PFSK-1 (cell line): ENCODE measurements at regions not wholly inside any gene's neighbourhood (a gene's known extent, or its start where the extent isn't known, plus 50 kb on each side); places are given as distances from the start of the nearest gene placed in this dataset.

Source experiments
- FOXP2 ChIP-seq: optimal IDR thresholded peaks from 2 replicates; pipeline ENCODE3; 2011; ENCODE audit warnings: borderline replicate concordance, control low read depth, inconsistent platforms; ENCODE audit not compliant: insufficient read depth; ENCODE audit errors: extremely low read length, extremely low read depth
- POLR2AphosphoS5 ChIP-seq: IDR thresholded peaks from 2 replicates; pipeline ENCODE4 v1.6.1; 2012; ENCODE audit warnings: low read depth, mild to moderate bottlenecking, control low read depth, low read length, moderate library complexity
- REST ChIP-seq, 2 experiments: IDR thresholded peaks; 2 replicates each; pipeline versions ENCODE4 v1.6.1 to v1.8.0; 2011 to 2012; ENCODE audit warnings: low read depth in 2 of 2, low read length in 2 of 2, control low read depth in 1 of 2, inconsistent platforms in 1 of 2, mild to moderate bottlenecking in 1 of 2, moderate library complexity in 1 of 2; ENCODE audit not compliant: insufficient read depth in 1 of 2
- SIN3A ChIP-seq: IDR thresholded peaks from 2 replicates; pipeline ENCODE4 v1.6.1; 2012; ENCODE audit warnings: mild to moderate bottlenecking, low read length, moderate library complexity, borderline replicate concordance; ENCODE audit not compliant: insufficient read depth
- TAF1 ChIP-seq: IDR thresholded peaks from 2 replicates; pipeline ENCODE4 v1.6.1; 2012; ENCODE audit warnings: low read length, control low read depth, borderline replicate concordance; ENCODE audit not compliant: insufficient read depth

DNA sequence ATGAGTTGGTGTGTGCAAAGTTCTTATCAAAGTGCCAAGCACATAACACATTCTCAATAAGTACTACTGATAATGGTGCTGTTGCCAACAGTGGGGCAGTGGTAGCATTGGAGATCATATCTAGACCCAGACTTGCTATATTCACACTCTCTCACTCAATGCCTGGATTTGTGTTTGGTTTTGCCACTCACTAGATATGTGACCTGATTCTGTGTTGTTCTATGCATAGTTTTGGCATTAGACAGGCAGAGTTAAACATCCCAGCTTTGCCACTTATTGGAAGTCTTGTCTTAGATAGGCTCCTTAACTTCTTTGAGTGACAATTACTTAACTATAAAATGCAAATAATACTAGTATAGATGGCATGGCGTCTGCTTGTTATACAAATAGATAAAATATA is 642.6 kb upstream of the CCDC179 start:
- no peak for TF ChIP-seq POLR2AphosphoS5
- no peak for TF ChIP-seq TAF1
- no peak for TF ChIP-seq FOXP2
- no peak for TF ChIP-seq SIN3A
- TF ChIP-seq REST (IDR thresholded peaks at IDR 0.05; ENCODE audit: insufficient read depth in 1 of 2, low read depth in 2 of 2, low read length in 2 of 2) = no peak

DNA sequence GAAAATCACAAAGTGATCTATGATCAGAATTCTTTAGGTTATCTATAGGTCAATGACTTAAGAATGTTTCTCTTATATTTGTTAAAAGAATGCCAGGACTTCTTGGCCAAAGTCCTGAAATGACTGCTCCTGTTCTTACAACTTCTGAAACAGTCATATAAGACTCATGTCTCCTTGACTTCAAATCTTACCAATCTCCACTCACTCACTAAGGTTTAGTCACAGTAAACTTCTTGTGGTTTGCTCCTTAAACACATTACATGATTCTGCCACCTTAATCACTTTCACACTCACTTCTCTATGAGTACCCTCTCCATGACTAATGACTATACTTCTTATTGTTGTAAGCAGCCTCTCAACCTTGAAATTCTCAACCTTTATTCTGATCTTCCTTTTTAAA is 648.7 kb upstream of the CCDC179 start:
- TF ChIP-seq REST (IDR thresholded peaks at IDR 0.05; ENCODE audit: insufficient read depth in 1 of 2, low read depth in 2 of 2, low read length in 2 of 2) (no peak), FOXP2 (no peak), TAF1 (no peak), POLR2AphosphoS5 (no peak), SIN3A (no peak)

- TF ChIP-seq SIN3A = no peak
- no peak for TF ChIP-seq TAF1
These were observed 649.5 kb upstream of the CCDC179 start for GRCh38 chr11:23509821-23510220.

DNA sequence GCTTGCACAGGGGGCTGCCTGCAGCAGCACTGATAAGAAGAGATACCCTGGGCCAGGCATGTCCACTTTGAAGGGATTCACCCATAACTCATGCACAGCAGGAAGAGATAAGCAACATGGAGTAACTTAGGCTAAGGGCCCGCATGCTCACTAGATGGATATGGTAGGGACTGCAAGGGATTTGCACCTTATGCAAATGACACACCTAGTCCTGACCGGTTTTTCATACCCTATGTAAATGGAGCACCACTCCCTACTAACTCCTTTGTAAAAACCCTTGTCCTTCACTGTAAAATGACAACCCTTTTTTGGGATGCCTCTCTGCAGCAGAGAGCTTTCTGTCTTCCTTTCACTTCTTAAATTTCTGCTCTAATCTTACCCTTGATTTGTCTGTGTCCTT is 658.9 kb upstream of the CCDC179 start:
- TF ChIP-seq SIN3A = no peak
- no peak for TF ChIP-seq REST (IDR thresholded peaks at IDR 0.05; ENCODE audit: insufficient read depth in 1 of 2, low read depth in 2 of 2, low read length in 2 of 2)
- no peak for TF ChIP-seq TAF1
- no peak for TF ChIP-seq FOXP2
- no peak for TF ChIP-seq POLR2AphosphoS5

DNA sequence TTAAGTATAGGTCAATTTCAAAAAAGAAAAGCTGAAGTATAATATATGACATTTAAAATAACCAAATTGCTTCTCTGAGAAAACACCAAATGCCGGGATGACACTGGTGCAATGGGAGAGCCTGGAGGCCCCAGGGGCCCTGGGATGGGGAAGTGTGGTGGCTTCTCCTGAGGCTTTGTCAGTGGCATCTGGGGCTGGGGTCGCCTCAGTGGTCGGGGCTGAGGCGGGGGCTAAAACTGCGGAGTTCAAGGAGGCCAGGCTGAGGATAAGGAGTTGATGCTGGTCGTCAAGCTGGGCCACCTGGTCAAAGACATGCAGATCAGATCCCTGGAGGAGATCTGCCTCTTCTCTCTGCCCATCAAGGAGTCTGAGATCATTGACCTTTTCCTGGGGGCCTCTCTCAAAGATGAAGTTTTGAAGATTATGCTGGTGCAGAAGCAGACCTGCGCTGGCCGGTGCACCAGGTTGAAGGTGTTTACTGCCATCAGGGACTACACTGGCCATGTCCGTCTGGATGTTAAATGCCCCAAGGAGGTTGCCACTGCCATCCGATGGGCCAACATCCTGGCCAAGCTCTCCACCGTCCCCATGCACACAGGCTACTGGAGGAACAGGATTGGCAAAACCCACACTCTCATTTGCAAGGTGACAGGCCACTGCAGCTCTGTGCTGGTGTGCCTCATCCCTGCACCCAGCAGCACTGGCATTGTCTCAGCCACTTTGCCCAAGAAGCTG is 660.1 kb upstream of the CCDC179 start:
- TF ChIP-seq SIN3A = no peak
- TF ChIP-seq TAF1 = no peak

DNA sequence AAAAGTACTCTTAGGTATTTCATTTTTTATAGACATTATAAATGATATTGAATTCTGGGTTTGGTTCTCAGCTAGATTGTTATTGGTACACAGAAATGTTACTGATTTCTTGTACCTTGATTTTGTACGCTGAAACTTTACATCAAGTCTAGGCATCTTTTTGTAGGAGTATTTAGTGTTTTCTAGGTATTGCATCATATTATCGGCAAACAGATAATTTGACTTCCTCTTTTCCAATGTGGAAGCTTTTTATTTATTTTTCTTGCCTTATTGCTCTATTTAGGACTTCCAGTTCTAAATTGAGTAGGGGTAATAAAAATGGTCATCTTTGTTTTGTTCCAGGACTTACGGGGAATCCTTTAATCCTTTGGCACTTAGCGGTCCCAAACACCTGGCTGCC is 676.6 kb upstream of the CCDC179 start:
- TF ChIP-seq POLR2AphosphoS5 (no peak), TAF1 (no peak), FOXP2 (no peak), SIN3A (no peak), REST (IDR thresholded peaks at IDR 0.05; ENCODE audit: insufficient read depth in 1 of 2, low read depth in 2 of 2, low read length in 2 of 2) (no peak)
